ENCODE measurements at regions not wholly inside any gene's neighbourhood (a gene's known extent, or its start where the extent isn't known, plus 50 kb on each side); places are given as distances from the start of the nearest gene placed in this dataset.

GRCh38 chr3:22115581-22115980, 364.6 kb upstream of the ZNF385D start:
- POLR2A ChIA-PET = no interaction called here

More at GRCh38 chr3:22115581-22115980, 364.6 kb upstream of the ZNF385D start:
- Histone ChIP-seq H3K4me1 (ENCODE audit: control insufficient read depth, extremely low read depth, insufficient read depth, low read length) (peaks cover 5% of the 10 kb centered on the region), H4K20me1 (replicated peaks; ENCODE audit: control insufficient read depth, extremely low read depth, insufficient read depth, low read length) (no peaks in the 10 kb centered on the region), H3K27me3 (ENCODE audit: control insufficient read depth in 2 of 2, insufficient read depth in 2 of 2, low read length in 2 of 2) (no peaks in the 10 kb centered on the region), H3K9me1 (replicated peaks; ENCODE audit: control insufficient read depth, extremely low read depth, insufficient read depth, low read length) (no peaks in the 10 kb centered on the region), H3K4me3 (replicated peaks in 1 of 3; ENCODE audit: insufficient read depth in 1 of 3, low read depth in 1 of 3, low read length in 3 of 3) (no peak overlapping the region), H3K36me3 (ENCODE audit: control insufficient read depth in 2 of 2, extremely low read depth in 1 of 2, insufficient read depth in 2 of 2, low read length in 2 of 2) (no peaks in the 10 kb centered on the region), H3K9me3 (replicated peaks; ENCODE audit: control insufficient read depth, insufficient read depth, low read length) (no peaks in the 10 kb centered on the region), H3K4me2 (ENCODE audit: insufficient read depth, low read length) (no peak overlapping the region), H3K27ac (ENCODE audit: insufficient read depth, low read depth, low read length) (no peak overlapping the region), H3K79me2 (ENCODE audit: control insufficient read depth, insufficient read depth, low read length) (no peaks in the 10 kb centered on the region), H2AFZ (ENCODE audit: low read depth, low read length) (no peak overlapping the region), H3K9ac (replicated peaks; ENCODE audit: extremely low read depth, insufficient read depth, low read length) (no peak overlapping the region)
- FAIRE-seq (peak; percentile 21), DNase-seq (ENCODE audit: low read depth, low spot score) (no peak)
- BruUV-seq (replicated peaks) = no TSS peak
- CTCF ChIA-PET = interaction anchor here (0.8 to 3.4 kb wide), 6 partner anchors 8 to 1889 kb away, joined by 3 to 43 read pairs (median 6); no protein-coding TSS in a partner anchor
- intact Hi-C loops (cut with micrococcal nuclease) = loop anchor here (10.0 kb wide), 1 partner anchor 631 kb away; no protein-coding TSS in a partner anchor
- TF ChIP-seq POLR2AphosphoS5 (IDR thresholded peaks at IDR 0.05; ENCODE audit: insufficient read depth, low read depth, low read length) = no peak
- TF ChIP-seq MYC (IDR thresholded peaks at IDR 0.05; ENCODE audit: low read depth, low read length) = no peak
- TF ChIP-seq POLR2A (IDR thresholded peaks at IDR 0.05; ENCODE audit: low read depth, low read length) = no peak
- TF ChIP-seq GATA2 (IDR thresholded peaks at IDR 0.05; ENCODE audit: insufficient read depth, insufficient read length, low read depth, low read length) = peak; percentile 35
- TF ChIP-seq EZH2 (IDR thresholded peaks at IDR 0.05; ENCODE audit: borderline replicate concordance, low read depth, low read length, severe bottlenecking) = no peak
- no peak for TF ChIP-seq JUN (IDR thresholded peaks at IDR 0.05; ENCODE audit: borderline replicate concordance, insufficient read depth, insufficient read length, low read depth)
- no peak for TF ChIP-seq MAX (IDR thresholded peaks at IDR 0.05; ENCODE audit: insufficient read depth, insufficient read length)
- TF ChIP-seq FOS (IDR thresholded peaks at IDR 0.05; ENCODE audit: borderline replicate concordance, insufficient read depth, low read length) = peak; percentile 16
- TF ChIP-seq CTCF (IDR thresholded peaks at IDR 0.05; ENCODE audit: extremely low read depth in 1 of 2, insufficient read depth in 1 of 2, low read depth in 1 of 2, low read length in 2 of 2) = no peak
- dilution Hi-C loops (cut with MboI; ENCODE audit: extremely low pct_ligation_motif_present, low sequenced_read_pairs) = no loop called here

Data from endothelial cell of umbilical vein (primary cell).